ENCODE measurements at regions not wholly inside any gene's neighbourhood (a gene's known extent, or its start where the extent isn't known, plus 50 kb on each side); places are given as distances from the start of the nearest gene placed in this dataset.
"Not testable (repeated sequence)": the region's sequence is repeated elsewhere in the genome, so short reads cannot be mapped to it uniquely, and the experiment has no call there.

DNA sequence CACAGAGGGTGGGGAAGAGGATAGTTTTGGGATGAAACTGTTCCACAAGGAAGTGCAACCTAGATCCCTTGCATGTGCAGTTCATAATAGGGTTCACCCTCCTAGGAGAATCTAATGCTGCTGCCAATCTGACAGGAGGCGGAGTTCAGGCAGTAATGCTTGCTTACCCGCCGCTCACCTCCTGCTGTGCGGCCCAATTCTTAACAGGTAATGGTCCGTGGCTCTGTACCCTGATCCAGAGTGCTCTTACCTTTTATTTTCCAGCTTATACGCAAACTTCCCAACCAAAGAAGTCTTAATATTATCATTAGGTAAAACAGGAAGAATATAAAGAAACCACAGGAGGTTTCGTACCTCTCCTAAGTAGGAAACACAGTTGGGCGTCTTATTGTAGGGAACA is 82.7 kb upstream of the CD302 start:
- no peak for DNase-seq

DNA sequence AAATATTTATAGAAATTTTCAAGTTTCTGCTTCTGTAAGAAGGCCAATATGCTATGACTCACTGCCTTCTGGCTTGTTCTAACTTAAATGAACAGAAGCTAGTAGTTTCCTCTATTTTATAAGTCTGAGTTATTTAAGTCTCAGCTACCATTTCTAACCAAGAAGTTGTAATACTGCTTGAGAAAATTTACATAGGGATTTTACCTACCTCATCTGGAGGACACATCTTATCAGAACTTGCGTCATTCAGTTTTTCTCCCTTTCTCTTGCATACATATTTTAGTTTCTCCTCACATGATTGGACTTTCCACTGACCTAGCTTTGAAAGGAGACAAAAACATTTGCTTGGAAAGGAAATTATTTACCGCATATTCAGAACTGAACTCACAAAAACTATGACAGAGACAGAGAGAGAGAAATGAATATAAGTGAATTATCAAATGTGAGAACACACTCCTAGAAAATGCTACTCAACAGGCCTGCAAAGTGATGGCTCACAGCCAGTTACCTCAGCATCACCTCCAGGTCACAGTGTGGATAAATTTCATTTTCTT is 81.1 kb upstream of the CD302 start:
- peak; percentile 39 to 51 for DNase-seq

DNA sequence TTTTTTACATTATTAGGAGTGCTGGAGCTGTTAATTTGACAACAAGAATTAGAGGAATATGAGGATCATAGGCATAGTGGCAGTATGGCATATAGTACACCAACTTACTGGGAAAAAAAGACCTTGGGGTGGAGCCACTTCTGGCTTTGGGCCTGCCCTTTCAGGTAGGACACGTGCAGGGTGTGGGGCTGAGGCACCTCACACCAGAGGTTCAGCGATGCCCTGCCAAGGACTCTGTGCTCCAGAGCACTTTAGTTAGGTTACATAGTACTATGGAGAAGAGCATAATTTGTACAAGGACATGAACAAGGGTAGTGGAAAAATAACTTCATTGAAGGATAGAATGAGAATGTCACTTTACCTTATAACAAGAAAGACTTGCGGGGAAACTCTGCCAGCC is 77.1 kb upstream of the CD302 start:
- no peak for DNase-seq

DNA sequence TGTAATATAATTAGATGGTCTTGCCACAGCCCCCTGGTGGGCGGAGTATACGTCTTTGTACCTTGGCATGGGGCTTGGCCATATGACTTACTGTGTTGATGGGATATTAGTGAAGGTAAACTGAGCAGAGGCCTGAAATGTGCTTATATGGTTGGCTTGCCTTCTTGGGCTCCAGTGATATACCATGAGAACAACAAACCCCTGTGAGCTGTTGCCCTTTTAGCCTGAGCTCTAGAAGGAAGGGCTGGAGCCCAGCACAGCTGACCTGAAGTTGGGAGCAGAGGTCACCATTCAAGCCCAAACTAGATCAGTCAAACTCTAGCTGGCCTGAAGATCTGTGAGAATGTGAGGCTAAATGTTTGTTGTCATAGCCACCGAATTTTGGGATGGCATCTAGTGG is 75.2 kb upstream of the CD302 start:
- DNase-seq = no peak

DNA sequence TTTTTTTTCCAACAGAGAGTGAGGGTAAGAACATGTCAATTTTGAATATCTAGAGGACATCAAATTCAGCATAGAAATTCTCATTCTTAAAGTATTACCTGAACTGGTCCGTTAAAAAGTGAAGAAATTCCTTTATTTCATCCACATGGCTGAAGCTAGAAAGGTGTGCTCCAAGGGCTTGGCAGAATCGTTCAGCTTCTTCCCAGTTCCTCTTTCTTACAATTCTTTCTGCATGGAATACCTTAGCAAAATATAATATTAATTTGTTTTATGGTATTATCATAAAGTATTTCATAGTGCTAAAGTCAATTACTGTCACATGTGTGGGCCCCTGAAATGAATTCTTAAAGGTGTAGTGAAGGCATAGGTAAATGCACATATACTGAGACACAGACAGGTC is 74.3 kb upstream of the CD302 start:
- no peak for DNase-seq

DNA sequence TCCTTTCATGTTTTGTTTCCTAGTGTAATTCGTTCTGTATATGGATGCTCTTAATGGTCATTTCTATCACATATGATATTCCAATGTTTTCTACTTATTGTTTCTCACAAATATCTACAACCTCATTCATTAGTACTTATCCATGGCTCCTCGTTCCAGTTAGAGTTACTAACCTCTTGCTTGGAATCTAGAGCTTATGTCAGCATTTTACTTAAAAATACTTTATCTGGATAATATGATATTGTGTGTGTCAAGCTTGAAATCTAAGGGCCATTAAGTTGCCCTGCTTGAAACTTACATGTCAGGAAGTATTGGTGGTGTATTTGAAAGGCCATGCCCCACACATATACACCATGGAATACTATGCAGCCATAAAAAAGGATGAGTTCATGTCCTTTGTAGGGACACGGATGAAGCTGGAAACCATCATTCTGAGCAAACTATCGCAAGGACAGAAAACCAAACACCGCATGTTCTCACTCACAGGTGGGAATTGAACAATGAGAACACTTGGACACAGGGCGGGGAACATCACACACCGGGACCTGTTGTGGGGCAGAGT is 70.7 kb upstream of the CD302 start:
- not testable (repeated sequence) for DNase-seq

DNA sequence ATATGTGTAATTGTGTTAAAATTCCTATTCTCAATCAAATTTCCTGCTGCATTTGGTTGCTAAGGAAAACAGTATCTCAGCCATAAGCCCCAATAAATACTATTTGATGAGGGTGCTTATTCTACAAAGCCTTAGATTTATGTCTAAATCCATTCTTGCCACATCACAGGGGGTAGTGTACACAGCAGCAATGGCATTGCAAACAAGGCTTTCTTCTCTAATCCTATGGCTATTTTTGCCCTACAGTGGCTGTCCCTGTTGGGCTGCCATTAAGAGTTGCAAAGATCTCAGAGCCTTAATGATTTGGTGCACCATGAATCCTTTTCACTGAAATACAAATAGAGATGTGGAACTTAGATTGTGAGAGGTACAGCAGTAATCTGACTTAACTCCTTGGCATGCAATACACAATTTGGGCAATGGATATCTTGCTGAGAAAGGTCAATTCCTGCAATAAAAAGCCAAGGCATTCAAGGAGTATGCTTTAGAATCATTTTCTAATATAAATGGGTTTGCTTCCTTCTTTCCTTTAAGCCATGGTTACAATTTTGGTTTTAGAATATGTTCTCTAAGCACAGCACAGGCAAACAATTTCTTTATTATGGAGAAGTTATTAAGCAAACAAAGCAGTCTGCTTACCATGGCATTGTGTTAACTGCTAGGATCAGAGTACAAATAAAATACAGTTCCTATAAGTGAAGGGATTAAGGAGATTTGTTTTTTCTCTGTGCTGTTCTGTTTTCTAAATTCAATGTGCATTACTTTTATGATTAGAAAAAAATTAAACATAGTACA is 69.8 kb upstream of the CD302 start:
- no peak for DNase-seq

DNA sequence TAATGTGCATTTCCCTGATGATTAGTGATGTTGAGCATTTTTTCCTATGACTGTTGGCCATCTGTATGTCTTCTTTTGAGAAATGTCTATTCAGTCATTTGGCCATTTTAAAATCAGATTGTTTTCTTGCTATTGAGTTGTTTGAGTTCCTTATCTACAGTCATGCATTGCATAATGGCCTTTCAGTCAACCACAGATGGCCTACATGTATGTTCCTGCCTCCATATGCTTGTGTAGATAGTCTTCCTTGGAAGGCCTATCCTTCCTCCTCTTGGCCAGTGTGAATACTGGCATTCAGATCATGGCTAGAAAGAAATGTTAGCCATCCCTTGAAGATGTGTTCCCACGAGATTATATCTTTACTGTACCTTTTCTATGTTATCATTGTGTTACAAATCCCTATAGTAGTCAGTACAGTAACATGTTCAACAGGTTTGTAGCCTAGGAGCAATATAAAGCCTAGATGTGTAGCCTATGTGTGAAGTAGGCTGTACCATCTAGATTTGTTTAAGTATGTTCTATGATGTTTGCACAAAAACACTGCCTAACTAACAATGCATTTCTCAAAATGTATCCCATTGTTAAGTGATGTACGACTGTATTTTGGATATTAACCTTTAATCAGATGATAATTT is 65.6 kb upstream of the CD302 start:
- DNase-seq = no peak

DNA sequence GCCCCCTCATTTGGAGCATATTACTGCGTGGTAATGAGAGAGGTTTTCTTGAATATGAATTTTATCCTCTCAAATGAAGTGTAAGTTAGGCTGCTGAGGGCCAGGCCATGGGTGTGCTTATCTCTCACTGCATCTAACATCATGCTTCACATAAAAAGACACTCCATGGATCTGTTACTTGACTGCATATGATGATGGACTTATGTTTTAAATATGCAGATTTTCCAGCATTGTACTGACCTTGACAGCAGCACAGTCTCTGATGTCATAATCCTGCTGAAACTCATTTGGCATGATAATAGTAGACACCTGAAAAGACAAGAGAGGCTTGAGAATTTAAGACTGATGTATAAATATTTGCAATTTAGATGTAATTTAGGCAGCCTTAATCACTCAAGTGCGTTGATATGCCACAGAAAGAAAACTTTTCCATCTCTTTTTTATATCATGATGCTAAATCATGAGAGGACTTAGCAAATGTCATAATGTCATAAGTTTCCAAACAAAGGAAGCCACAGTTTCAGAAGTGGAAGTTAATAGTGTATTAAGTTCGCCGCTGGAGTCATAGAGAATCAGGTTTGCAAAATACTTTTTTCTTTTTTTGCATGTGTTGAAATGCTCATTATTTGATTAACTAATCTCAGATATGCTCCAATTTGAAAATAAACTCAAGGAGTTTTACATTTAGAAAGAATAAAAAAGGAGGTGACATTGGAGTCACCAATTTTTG is 62.7 kb upstream of the CD302 start:
- no peak for DNase-seq

DNA sequence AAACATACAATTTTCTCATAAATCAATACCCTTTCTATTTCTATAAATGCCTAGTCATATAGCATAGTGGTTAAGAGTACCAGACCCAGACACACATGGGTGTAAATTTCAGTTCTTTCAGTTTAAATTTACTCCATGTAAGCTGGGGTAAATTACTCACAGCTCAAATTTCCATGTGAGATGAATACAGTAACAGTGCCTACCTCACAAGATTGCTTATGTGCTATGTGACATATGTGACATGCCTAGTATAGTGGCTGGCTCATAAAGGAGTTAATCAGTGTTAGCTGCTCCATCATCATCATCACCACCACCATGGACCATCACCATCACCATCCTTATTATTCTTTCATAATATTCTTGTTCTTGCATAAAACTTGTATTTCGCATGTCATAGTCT is 61.6 kb upstream of the CD302 start:
- DNase-seq = no peak

DNA sequence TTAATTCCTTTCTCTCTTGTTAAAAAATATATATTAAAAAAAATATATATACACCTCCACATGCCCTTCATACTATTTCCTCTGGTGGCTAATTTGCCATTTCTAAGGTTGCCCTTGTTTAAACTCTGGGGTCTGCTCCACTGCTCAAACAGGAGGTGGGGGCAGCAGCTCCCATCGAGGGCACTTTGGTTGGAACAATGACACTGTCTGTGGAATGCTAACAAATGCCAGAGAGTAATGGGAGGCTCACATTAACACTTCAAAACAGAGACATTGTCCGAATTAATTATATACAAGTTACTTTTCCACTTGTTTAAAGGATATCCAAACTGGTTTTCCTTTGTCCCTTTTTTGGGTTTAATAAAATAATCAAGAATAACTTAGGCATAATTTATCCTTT is 58.8 kb upstream of the CD302 start:
- DNase-seq = no peak

DNA sequence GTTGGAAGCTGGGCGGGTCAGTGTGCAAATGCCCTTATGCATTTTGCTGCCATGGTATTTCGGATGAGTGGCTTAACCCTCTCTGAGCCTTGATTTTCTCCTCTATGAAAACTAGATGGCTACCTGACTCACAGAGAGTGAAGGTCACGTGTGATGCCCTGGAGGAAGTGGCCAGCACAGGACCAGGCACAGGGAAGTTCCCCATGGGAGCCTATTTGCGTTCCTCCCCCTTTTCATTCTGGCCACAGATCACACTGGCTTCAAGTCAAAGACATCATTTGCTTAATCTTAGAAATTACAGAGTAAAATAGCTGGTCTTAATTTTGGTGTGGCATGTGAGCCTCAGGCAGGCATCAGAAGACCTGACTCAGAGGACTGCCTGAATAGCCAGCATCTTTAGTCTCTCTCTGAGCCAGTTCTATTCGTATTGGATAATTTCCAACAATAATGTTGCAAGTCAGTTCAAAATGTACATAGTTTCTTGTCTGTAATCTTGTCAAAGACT is 57.6 kb upstream of the CD302 start:
- no peak for DNase-seq

DNA sequence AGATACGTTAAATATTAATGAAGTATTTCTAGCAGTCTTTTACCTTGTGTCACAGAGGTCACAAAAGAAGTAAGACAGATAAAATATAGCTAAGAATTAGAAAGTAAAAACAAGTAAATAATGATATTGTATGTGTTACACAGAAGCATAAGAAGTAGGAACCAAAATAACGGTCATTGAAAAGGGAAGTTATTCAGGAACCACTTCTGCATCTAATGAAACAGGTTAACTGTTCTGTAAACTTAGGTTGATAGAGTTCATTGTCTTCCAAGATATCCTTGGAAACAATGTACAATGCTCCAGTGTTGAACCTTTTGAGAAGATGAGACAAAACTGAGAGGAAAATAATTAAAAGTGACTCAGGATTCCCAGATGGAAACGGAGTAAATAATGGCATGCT is 57.1 kb upstream of the CD302 start:
- DNase-seq = no peak

DNA sequence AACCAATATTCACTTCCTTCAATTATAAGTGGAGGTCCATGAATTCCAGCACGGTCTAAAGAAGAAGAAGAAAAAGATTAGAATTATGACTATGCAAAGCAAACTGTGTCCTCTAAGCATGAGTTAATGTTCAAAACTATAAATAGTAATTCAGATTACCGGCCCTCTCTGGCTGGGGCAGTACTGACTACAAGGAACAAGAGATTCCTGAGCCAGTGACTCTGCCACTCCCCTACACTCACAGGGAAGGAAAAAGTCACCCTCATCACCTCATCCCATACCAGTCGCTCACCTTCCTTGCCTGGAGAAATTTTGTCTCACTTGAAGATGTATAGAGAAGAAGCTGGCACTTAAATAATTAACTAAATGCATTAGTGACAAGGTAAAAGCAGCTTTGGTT is 56.5 kb upstream of the CD302 start:
- DNase-seq = no peak

DNA sequence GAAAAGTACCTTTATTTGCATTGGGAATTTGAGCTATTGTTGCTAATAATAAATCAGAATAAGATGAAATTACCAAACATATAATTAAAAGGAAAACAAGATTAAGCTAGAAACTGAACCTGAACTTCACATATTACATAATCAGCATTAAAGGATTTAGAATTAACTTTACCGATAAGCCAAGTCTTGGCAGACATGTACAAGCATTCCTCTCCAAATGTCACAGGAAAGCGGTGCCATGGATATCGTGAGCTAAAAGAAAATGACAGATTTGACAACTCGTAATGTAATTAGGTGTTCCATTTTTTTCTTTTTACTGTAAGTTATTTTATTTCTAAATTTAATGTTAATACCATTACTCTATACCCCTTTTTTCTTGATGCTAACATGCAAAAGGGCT is 55.1 kb upstream of the CD302 start:
- DNase-seq = no peak

DNA sequence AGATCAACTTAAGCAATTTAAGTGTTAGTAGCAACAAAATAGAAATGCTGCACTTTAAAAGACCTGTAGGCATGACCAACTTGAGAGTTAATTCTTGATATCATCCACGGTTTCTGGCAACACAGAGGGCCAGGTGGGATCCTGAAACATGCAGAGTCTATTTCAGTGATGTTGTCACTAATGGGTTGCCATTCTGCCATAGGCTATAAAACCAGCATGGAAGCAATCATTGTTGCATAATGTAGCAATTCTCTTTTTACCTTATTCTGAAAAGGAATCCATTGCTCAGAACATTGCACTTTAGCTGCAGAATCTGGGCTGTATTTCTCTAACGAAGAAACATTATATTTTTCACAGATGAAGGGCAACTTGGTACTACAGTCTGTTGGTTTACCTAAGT is 53.9 kb upstream of the CD302 start:
- no peak for DNase-seq

DNA sequence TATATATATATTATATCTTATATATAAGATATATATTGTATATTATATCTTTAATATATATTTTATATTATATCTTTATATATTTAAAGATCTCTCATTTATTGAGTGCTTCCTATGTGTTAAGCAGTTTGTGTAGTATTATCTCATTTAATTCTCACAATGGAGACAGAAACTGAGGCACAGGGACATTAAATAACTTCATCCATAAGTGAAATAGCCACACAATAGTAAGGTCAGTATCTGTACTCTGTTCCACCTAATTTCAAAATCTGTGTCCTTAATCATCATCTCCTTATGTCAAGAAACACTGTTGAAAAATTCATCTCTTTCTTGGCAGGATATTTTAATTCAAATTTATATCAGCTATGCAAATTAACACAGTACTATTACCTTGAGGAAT is 52.8 kb upstream of the CD302 start:
- no peak for DNase-seq

DNA sequence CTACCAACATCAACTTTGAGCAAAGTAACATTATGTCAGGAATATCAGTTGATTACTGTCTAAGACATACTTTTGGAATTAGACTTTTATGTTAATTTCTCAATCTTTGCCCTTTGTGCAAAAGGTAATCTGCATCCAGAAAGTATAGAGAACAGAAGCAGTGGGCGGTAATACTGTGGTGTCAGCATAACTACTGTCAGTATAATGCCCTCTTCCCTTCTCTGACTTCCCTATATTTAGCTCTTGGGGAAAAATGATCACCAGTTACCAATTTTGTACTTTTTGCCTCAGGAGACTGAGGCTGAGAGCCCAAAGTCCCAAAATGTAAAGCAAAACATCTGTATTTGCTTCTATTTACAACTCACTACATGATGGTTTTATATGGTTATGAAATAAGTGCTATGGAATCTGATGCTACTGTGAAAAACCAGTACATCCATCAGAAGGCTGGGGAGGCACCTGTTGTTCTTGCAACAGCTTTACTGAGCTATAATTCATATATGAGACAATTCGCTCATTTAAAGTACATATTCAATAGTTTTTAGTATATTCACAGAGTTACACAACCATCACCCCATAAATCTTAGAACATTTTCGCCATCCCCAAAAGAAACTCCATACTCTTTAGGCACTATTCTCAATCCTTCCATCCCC is 51.3 kb upstream of the CD302 start:
- no peak for DNase-seq

Data from activated CD4-positive, alpha-beta T cell treated with anti-CD3 and anti-CD28 coated beads, Interleukin-2, amount 50 U/mL, for 48 hours (primary cell).